SK-N-SH treated with all-trans-retinoic acid at 6 μM for 48 hours (cell line): ENCODE measurements at regions not wholly inside any gene's neighbourhood (a gene's known extent, or its start where the extent isn't known, plus 50 kb on each side); places are given as distances from the start of the nearest gene placed in this dataset.
"Not testable (repeated sequence)": the region's sequence is repeated elsewhere in the genome, so short reads cannot be mapped to it uniquely, and the experiment has no call there.

Source experiments
- ATAC-seq: fragments of 200-7000 bp; cut with Tn5 transposase; 3 replicates; pipeline ENCODE4 v1.9.1; 2020; ENCODE audit warnings: mild to moderate bottlenecking, moderate library complexity
- ARNTL ChIP-seq: fragments of 450-650 bp; formaldehyde crosslinking; IDR thresholded peaks from 2 replicates; pipeline ENCODE4 v1.5.0; 2020; ENCODE audit warnings: low read depth, mild to moderate bottlenecking, moderate library complexity, borderline replicate concordance
- BACH2 ChIP-seq: fragments of 250-450 bp; sonication (Bioruptor Pico); IDR thresholded peaks from 2 replicates; pipeline ENCODE4 v1.9.0; 2021; ENCODE audit warnings: mild to moderate bottlenecking, borderline replicate concordance
- CREB5 ChIP-seq: fragments of 250-450 bp; sonication (Bioruptor Pico); IDR thresholded peaks from 2 replicates; pipeline ENCODE4 v1.5.1; 2020; ENCODE audit warnings: low read depth, mild to moderate bottlenecking, moderate library complexity
- CSDC2 ChIP-seq: fragments of 250-450 bp; sonication (Bioruptor Pico); IDR thresholded peaks from 2 replicates; pipeline ENCODE4 v1.5.0; 2020; ENCODE audit warnings: mild to moderate bottlenecking, moderate library complexity
- CSRNP3 ChIP-seq: fragments of 250-450 bp; sonication (Bioruptor Pico); IDR thresholded peaks from 2 replicates; pipeline ENCODE4 v1.5.1; 2021; ENCODE audit warnings: mild to moderate bottlenecking, moderate library complexity
- ESRRG ChIP-seq: fragments of 250-450 bp; sonication (Bioruptor Pico); IDR thresholded peaks from 2 replicates; pipeline ENCODE4 v1.6.1; 2021; ENCODE audit warnings: mild to moderate bottlenecking
- GLIS3 ChIP-seq: fragments of 250-450 bp; sonication (Bioruptor Pico); IDR thresholded peaks from 2 replicates; pipeline ENCODE4 v1.5.0; 2020; ENCODE audit warnings: mild to moderate bottlenecking, moderate library complexity
- OSR1 ChIP-seq: fragments of 250-450 bp; sonication (Bioruptor Pico); IDR thresholded peaks from 2 replicates; pipeline ENCODE4 v1.8.0; 2022; ENCODE audit warnings: moderate library complexity, mild to moderate bottlenecking, inconsistent platforms
- POU6F1 ChIP-seq: fragments of 250-450 bp; sonication (Bioruptor Pico); IDR thresholded peaks from 2 replicates; pipeline ENCODE4 v1.8.0; 2021; ENCODE audit warnings: low read depth, mild to moderate bottlenecking, moderate library complexity, borderline replicate concordance
- PPARA ChIP-seq: fragments of 250-450 bp; sonication (Bioruptor Pico); IDR thresholded peaks from 2 replicates; pipeline ENCODE4 v1.5.0; 2020; ENCODE audit warnings: mild to moderate bottlenecking, borderline replicate concordance
- SNAI2 ChIP-seq: fragments of 250-450 bp; sonication (Bioruptor Pico); IDR thresholded peaks from 2 replicates; pipeline ENCODE4 v1.5.0; 2020; ENCODE audit warnings: mild to moderate bottlenecking, moderate library complexity
- TOX ChIP-seq: fragments of 250-450 bp; sonication (Bioruptor Pico); IDR thresholded peaks from 2 replicates; pipeline ENCODE4 v1.8.0; 2021; ENCODE audit warnings: mild to moderate bottlenecking, moderate library complexity, borderline replicate concordance
- TSHZ2 ChIP-seq: fragments of 250-450 bp; sonication (Bioruptor Pico); IDR thresholded peaks from 2 replicates; pipeline ENCODE4 v1.5.0; 2020; ENCODE audit warnings: mild to moderate bottlenecking, moderate library complexity
- ZC3H10 ChIP-seq: fragments of 250-450 bp; sonication (Bioruptor Pico); IDR thresholded peaks from 2 replicates; pipeline ENCODE4 v1.5.1; 2021; ENCODE audit warnings: mild to moderate bottlenecking, moderate library complexity
- ZFP30 ChIP-seq: fragments of 450-650 bp; formaldehyde crosslinking; IDR thresholded peaks from 2 replicates; pipeline ENCODE4 v1.5.0; 2022; ENCODE audit warnings: mild to moderate bottlenecking, moderate library complexity
- ZNF8 ChIP-seq: fragments of 450-650 bp; formaldehyde crosslinking; IDR thresholded peaks from 2 replicates; pipeline ENCODE4 v1.5.0; 2020; ENCODE audit warnings: mild to moderate bottlenecking, moderate library complexity

- peak; percentile 20; the same call in 1 of the 2 replicates for TF ChIP-seq CREB5 (CRISPR knock-in tag)
These were observed 485.9 kb downstream of the JRKL start (continued) for GRCh38 chr11:96875712-96876111.

- ATAC-seq: no peak
- TF ChIP-seq ESRRG (no peak), SNAI2 (CRISPR knock-in tag) (no peak), TSHZ2 (CRISPR knock-in tag) (no peak), CSRNP3 (CRISPR knock-in tag) (no peak), CSDC2 (CRISPR knock-in tag) (no peak)
These were observed 488.7 kb downstream of the JRKL start for GRCh38 chr11:96878299-96879051.

GRCh38 chr11:96882622-96883021 lies 492.8 kb downstream of the JRKL start:
- ATAC-seq: not testable (repeated sequence)

- ATAC-seq: no peak
- TF ChIP-seq ZFP30 (CRISPR knock-in tag) (no peak), TSHZ2 (CRISPR knock-in tag) (no peak), OSR1 (CRISPR knock-in tag) (no peak), ZC3H10 (CRISPR knock-in tag) (no peak), CREB5 (CRISPR knock-in tag) (no peak), GLIS3 (CRISPR knock-in tag) (no peak), ZNF8 (no peak), ESRRG (no peak), CSDC2 (CRISPR knock-in tag) (no peak), PPARA (CRISPR knock-in tag) (no peak), BACH2 (CRISPR knock-in tag) (no peak), ARNTL (CRISPR knock-in tag) (no peak), TOX (CRISPR knock-in tag) (no peak), CSRNP3 (CRISPR knock-in tag) (no peak), POU6F1 (CRISPR knock-in tag) (no peak)
These were observed 495.6 kb downstream of the JRKL start for GRCh38 chr11:96885405-96885804.
